ENCODE measurements at regions not wholly inside any gene's neighbourhood (a gene's known extent, or its start where the extent isn't known, plus 50 kb on each side); places are given as distances from the start of the nearest gene placed in this dataset.
"Not testable (repeated sequence)": the region's sequence is repeated elsewhere in the genome, so short reads cannot be mapped to it uniquely, and the experiment has no call there.

DNA sequence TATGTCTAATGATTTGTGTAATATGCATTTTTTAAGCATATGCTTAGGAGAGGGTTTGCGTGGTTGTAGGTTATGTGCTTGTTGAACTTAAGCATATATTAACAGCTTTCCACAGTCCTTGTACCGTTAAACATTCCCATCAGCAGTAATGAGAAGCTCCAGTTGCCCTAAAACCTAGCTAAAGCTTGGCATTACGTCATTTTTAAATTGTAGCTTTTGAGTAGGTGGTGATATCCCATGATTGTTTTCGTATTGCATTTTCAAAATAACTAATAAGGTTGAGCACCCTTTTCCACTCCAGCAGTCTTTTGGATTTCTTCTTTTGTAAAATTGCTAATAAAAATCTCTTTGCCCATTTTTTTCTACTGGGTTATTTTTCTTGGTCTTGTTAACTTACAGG, 453.1 kb upstream of the GCFC2 start:
- FAIRE-seq: no peak

DNA sequence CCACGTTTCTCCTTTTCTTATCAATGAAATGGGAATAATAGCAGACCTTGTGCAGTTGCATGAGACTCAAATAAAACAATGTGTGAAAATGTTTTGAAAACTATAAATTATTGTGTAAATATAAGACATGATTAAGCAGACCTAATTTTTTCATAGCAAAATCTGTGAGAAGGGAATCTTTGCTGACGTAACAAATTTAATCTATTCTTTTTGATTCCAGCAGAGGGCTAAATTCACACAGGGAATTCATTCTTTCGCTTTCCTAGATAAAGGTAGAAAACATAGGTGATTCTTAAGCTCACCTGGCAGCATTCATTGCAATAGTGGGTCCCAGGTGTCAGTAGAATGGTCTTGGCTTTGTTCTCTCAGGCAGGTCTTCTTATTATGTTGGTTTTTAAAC, 450.0 kb upstream of the GCFC2 start:
- no peak for FAIRE-seq

DNA sequence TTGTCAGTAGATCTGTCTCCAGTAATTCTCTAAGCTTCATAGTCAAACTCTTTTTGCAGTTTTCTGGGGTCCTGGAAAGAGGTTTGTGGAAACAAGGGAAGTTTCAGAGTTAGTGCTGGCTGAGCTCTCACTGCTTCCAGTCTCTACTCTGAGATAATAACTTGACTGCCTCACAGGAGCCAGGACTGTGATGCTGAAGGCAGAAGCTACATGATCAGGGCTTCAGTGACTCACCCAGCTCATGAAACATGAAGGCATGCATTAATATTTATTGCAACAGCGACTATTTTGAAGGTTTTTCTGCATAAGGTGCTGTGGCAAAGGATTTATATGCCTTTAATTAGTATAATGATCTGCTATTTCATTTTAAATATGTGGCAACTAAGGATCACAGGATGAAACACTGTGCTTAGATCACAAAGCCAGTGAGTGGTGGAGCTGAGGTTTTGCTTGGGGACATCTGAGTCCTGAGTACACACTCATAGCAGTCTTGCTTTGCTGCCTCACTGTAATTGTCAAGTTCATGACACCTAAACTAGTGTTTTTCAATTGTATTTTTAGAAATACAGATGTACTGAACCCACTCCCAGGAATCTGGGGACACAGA, 448.4 kb upstream of the GCFC2 start:
- no peak for FAIRE-seq

DNA sequence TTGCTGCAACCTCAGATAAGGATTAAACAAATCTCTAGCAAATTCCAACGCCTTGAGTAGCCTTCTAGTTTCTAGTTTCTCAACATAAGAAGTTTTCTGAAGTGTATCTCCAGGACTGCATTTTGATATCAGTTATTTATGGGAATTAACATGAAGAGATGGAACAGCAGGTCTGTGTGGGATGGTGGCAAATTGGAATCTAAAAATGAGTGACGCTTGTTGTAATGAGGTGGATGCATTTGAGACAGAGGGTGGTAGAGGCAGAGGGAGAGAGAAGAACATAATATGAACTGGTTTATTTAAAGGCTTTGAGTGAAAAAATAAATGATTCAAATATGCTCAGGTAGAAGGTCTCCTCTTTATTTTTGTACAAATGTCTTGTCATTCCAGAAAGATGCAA, 446.8 kb upstream of the GCFC2 start:
- no peak for FAIRE-seq

DNA sequence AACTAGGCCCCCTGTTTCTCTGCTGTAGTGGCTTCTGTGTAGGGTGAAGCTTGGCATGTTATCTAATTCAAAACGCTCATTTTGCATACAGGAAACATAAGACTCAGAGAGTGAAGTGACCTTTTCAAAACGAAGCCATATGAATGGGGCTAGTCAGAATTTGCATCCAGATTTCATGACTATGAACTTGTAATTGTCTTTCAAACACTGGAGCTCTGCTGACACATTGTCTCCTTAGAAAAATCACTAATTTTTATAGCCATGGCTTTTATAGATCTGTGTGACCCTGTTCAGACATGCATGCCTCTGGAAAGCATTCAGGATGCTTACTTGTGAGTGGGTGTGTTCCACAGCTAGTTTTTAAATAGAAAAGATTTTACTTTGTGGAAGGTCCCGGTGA, 444.3 kb upstream of the GCFC2 start:
- no peak for FAIRE-seq

DNA sequence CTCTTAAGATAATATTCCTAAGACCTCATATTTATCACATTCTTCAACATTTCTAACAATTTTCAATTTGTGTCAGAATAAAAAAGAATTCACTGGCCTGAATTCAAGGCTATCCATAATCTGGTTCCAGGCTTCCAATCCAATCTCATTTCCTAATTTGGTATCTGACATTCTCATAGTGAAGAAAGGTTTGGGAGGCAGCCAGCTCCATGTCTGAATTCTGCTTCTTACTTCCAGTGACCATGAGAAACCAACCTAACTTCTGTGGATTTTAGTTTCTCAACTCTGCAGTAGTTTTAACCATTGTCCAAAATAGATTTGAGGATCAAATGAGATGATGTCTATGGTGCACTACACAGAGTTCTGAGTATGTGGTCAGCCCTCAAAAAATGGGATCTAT, 439.1 kb upstream of the GCFC2 start:
- FAIRE-seq: no peak

DNA sequence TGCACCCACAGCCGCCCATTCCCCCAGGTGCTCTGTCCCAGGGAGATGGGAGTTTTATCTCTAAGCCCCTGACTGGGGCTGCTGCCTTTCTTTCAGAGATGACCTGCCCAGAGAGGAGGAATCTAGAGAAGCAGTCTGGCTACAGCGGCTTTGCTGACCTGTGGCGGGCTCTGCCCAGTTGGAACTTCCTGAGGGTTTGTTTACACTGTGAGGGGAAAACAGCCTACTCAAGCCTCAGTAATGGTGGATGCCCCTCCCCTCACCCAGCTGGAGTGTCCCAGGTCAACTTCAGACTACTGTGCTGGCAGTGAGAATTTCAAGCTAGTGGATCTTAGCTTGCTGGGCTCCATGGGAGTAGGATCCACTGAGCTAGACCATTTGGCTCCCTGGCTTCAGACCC, 428.6 kb upstream of the GCFC2 start:
- FAIRE-seq: not testable (repeated sequence)

DNA sequence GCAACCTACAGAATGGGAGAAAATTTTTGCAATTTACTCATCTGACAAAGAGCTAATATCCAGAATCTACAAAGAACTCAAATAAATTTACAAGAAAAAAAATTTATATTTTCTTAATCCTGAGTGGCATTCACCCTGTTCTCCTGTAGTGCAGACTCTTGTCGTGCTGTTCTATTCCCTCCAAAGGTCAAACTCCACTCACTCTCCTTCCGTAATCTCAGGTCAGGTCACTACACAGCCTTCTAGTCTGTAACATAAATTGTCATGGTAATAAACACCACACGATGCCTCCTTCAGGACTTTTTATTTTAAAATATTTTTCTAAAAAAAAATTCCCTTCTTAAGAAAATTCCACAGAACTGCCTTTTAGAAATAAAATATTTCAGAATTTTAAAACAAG, 417.9 kb upstream of the GCFC2 start:
- FAIRE-seq: no peak

DNA sequence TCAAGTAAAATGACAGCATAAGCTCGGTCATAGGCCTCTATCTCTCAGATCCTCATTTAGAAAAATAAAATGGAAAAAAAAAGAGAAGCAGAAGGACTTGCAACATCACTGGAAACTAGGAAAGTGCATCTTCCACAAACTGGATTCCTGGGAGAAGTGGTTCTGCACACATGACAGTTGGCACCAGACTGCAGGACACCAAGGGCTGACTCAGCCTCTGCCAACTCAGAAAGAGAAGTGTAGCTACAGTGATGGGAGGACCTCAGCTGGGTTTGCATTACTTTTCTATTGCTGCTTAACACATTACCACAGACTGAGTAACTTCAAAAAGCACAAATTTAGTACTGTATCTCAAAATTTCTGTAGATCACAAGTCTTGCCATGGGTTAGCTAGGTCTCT, 409.5 kb upstream of the GCFC2 start:
- no peak for FAIRE-seq

DNA sequence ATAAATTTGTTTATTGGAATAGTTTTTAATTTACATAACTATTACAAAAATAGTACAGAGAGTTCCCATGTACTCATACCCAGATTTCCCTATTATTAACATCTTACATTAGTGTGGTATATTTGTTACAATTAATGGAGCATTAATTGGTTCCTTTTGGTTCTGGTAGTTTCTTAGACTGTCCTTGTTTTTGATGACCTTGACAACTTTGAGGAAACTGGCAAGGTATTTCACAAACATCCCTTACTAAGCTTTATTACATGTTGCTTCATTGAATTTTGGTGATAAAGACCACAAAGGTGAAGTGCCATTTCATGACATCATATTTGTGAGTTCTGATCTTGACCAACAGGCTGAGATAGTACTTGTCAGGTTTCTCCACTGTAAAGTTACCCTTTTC, 379.0 kb upstream of the GCFC2 start:
- FAIRE-seq: no peak

DNA sequence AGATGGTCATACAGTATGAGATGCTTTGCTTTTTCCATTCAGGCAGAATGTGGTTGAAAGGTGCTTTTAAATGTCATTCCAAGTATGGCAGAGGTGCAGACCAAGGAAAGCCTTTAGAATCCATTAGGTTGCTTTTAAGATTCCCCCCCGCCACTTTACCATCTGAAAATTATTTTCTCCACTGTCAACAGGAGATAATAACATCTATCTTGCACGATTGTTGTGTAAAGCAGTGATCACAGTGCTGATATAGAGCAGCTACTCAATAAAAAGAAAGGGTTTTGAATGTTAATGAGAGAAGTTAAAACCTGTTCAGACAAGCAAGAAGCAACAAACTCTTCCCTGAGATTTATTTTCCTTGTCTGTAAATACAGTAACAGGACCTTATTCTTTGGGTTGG, 372.5 kb upstream of the GCFC2 start:
- no peak for FAIRE-seq

DNA sequence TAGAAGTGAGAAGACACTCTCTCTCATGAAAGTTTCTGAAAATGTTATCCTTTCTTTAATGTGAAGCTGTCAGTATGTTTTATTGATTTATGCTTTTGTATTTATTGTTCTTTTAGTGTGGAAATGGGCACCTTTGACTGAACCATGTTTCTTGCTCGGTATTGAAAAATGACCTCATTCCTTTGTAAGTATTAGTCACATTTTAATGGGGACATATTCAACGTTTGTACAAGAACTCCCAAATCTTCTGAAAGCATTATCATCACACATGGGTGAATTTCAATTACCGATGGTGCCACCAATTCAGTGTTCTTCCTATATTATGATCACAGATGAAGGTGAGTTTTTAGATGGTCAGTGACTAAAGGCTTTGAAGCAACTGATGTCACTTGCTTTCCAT, 371.8 kb upstream of the GCFC2 start:
- no peak for FAIRE-seq

DNA sequence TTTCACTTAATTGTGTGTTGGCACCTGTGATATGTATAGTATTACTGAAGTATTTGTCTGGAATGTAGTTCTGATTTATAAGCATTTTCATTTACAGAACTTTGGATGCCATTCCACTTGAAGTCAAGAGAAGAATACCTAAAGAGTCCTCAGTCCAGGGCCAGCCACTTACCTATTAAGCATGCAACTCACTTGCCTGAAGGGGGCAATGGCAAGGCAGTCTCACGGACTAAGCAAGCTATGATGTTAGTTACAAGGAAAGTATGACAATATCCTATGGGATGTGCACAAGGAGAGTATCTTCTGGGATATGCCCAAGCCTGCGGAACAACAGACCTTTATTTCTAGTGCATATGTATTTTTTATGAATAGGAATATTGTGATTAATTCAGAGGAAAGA, 369.4 kb upstream of the GCFC2 start:
- no peak for FAIRE-seq

DNA sequence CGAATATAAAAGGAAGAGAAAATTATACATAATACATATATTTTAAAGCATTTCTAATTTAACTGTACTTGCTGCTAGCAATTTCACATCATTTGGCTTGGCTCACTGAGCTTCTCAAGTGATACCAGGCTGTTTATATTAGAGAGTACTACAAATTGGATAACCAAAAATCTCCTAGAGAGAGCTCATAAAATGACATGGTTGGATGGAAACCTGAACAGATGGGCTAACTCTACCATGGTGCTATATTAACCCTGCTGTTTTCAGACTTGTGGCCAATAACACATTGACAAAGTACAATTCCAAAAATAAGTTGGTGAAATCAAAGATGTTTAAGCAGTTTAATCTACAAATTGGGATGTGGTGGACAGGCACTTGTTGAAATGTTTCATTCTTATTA, 364.4 kb upstream of the GCFC2 start:
- no peak for FAIRE-seq

DNA sequence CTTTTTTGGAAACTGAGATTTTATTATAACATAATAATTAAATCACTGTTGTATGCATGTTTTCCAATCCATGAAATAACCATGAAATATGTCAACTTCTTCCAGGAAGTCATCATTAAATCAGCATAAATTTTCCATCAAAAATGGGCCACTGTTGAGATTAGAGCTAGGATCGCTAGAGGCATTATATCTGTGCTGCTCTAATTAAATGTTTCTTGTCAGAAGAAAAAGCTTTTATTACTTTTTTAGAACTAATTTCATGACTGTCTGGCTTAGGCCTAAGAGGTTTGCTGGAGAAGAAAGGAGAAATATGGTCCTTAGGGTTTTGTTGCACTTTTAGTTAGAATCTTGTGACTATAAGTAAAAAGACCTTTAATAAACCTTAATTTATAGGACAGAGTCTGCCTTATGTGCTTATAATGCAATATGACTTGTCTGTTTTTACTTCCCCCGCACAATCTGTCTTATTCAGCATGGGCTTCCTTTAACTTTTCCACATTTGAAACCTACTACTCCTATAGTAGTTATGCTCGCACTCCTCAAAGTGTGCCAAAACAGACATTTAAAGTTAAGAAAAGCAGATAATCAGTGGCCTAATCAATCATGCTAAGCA, 363.4 kb upstream of the GCFC2 start:
- no peak for FAIRE-seq

DNA sequence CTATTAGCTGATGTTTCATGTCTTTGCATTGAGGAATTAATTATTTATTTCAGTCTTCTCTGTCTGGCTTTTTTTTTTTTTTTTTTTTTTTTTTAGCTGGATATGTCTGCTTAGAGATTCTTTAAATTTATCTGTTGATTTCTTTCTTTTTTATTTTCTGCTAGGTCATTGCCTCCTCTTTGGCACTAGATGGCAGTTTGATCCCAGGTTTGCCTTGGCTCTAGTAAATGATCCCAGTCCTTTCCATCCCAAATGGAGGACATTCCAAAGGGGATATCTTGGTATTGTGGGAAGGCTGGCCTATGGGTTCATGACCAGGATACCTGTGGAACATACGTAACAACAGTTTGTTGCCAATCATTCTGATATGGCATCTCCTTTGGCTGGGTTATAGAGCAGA, 339.5 kb upstream of the GCFC2 start:
- no peak for FAIRE-seq

DNA sequence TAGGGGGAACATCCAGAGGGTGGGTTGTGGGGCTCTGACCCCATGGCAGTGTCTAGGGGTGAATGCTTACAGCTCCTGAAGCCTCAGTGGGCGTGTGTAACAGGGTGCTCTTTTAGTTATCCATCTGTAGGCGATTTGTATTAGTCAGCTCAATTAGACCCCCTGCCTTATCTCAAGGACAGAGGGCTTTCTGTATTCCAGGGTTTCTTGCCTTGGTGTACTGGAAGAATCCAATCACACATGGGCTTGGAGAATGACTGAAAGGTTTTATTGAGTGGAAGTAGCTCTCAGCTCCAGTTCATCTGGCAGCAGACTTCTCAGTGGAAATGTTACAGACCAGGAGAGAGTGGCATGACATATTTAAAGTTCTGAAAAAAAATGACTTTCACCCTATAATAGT, 334.0 kb upstream of the GCFC2 start:
- no peak for FAIRE-seq

DNA sequence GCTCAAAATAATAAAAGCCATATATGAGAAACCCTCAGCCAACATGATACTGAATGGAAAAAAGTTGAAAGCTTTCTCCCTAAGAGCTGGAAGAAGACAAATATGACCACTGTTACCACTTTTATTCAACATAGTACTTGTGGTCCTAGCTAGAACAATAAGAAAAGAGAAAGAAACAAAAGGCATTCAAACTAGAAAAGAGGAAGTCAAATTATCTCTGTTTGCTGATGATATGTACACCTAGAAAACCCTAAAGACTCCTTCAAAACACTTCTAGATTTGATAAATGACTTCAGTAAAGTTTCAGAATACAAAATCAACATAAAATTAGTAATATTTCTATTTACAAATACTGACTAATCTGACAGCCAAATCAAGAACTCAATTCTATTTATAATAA, 328.8 kb upstream of the GCFC2 start:
- FAIRE-seq: no peak

DNA sequence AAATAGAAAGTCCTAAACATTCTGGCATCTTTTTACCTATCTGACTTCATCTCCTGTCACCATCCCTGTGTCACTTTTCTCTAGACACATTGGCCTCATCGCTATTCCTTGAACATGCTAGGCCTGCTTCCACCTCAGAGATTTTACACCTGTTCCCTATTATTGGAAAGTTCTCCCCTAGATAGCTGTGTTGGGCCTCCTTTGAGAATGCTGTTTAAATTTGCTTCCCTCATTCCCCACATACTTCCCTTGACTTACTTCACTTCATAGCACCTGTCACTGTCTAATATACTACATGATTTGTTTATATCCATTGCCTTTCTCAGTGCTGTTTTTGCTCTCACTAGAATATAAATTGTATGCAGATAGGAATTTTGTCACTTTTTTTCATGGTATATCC, 317.0 kb upstream of the GCFC2 start:
- no peak for FAIRE-seq

DNA sequence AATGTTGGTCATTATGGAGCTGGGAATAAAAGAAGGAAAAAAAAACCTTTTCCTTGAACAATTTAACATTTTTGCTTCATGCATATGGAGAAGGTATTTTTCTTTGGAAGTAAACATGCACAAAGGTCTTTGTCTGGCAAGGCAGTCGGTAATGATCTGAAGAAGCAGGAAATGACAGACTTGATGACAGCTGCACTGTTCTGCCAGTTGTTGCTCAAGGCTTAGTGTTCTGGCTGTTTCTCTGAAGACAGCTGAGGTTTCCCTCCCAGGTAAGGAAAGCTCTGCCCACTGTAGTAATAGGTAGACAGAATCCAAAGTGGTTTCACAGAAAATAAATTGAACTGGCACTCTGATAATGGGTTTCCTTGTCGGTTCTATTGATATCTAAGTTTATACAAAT, 308.4 kb upstream of the GCFC2 start:
- FAIRE-seq: no peak

DNA sequence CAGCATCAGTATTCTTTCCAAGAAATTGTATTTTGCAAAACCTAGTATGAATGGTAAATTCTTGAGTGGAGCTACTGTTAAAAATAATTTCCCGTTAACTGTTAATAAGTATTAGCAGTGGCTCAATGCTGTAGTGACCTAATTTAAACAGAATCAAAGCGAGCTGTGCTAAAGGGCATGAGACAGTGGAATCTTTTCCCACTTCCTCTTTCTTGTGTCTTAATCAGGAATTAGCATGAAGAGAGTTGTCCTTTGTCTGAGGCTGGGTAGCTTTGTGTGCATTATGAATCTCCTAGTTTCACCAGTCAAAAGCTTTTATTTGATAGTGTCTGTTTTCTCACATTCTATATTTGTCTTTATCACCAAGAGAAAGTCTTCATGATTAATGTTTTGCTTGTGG, 298.8 kb upstream of the GCFC2 start:
- FAIRE-seq: no peak

DNA sequence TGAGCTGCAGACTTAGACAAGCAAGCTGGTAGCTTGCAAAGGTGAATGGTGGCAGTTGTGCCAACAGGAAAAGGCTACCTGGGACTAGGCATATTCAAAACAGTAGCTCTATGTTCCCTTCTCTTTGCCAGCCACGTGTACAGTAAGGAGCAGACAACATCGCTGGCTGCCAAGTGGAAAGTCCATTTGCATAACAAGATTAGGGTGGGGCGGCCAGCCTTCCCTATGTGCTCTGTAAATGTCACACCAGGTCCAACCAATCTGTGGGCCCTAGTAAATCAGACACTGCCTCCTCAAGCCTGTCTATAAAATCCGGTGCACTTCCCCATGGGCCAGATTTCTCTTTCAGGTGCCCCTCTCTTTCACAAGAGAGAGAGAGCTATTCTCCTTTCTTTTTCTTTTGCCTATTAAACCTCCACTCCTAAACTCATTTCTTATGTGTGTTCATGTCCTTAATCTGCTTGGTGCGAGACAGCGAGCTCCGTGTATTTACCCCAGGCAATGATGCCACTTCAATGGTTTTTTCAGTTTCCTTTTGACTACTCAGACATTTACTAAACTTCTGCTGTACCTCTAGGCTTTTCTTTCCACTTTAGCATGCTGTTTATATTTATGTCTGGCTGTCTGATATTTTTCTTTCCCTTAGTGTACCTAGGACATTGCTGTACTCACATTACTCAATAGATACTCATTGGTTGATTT, 297.4 kb upstream of the GCFC2 start:
- no peak for FAIRE-seq

DNA sequence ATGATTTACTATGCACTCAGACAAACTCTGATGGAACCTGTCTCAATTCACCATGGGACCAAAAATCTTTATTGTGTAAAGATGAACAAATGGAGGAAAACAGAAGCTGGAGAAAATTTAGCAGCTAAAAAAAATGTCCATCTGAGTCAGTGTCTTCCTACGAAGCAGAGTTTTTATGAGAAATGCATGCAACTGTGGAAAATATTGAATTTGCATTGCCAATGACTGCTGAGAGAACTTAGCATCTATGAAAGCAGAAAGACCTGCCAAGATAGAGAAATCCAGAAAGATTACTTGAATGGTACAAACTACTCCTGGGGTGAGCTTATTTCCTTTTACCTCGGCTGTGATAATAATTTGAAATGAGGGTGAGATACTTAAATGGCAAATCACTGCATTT, 289.7 kb upstream of the GCFC2 start:
- no peak for FAIRE-seq

DNA sequence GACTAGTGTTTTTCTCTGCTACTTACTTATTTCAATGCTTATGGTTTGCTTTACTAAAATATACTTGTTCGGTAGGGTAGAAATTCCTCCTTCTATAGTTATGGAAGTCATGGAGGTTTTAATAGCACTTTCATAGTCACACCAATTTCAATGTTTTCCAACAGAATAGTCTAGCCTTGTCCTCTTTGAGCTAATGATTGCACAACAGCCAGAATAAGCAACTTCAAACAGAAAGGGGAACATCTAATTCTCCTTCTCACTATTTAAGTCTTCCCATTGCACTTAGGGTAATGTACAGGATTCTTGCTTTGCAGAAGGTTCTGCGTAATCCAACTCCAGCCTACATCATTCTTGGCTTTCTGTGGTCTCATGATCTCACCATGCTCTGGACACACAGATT, 287.7 kb upstream of the GCFC2 start:
- FAIRE-seq: no peak

DNA sequence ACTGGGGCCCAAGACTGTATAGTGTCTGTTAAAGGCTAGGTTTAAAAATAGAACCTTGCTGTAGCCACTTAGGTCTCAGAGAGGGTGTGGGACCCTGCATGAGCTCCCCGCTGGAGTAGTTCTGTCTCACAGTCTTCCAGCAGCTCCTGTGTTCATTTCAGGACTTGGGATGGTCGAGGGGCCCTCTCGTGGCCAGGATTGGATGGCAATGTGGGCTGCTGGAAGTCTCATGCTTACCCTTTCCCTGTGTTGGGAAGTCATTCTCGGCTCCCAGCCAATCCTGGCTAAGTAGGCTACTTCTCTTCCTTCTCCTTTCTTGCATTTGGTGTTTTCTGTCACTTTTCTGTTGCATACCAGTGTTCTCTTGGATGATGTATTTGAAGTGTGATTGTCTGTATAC, 284.0 kb upstream of the GCFC2 start:
- FAIRE-seq: no peak

Data from G401.6 (cell line).